H1 (cell line): ENCODE measurements at regions not wholly inside any gene's neighbourhood (a gene's known extent, or its start where the extent isn't known, plus 50 kb on each side); places are given as distances from the start of the nearest gene placed in this dataset.

ENCODE experiments used
- CTCF ChIA-PET: fragments of 300-600 bp; sonication (Branson Sonifier 250); formaldehyde crosslinking; loops from one replicate; lab custom pipeline; 2021; ENCODE audit not compliant: partially characterized antibody; lab: Charles Lee
- POLR2A ChIA-PET: fragments of 300-600 bp; sonication (Branson Sonifier 250); formaldehyde crosslinking; loops from one replicate; lab custom pipeline; 2021; ENCODE audit warnings: inconsistent platforms; ENCODE audit not compliant: partially characterized antibody; lab: Charles Lee
- DNase-seq, 2 experiments: peaks; one replicate each; pipeline versions ENCODE4 v3.0.0 to v3.0.0-alpha.2; 2010 to 2022; ENCODE audit warnings: low spot score in 2 of 2, low read depth in 1 of 2, mixed read lengths in 1 of 2
- FAIRE-seq: peaks from 2 replicates; lab custom pipeline; 2011; peaks lifted over from hg19 to GRCh38; lab: Jason Lieb, UNC
- H2AFZ ChIP-seq: 2 replicates; pipeline ENCODE4 v1.8.1; 2012; ENCODE audit warnings: low read length, inconsistent platforms
- H2AK5ac ChIP-seq: 2 replicates; pipeline ENCODE4 v1.6.1; 2013; ENCODE audit warnings: low read depth, low read length
- H2BK120ac ChIP-seq: replicated peaks from 2 replicates; pipeline ENCODE3; 2013; ENCODE audit warnings: low read depth, low read length, inconsistent platforms
- H2BK12ac ChIP-seq: 2 replicates; pipeline ENCODE4 v1.6.1; 2013; ENCODE audit warnings: low read depth, low read length
- H2BK15ac ChIP-seq: 2 replicates; pipeline ENCODE4 v1.6.1; 2013; ENCODE audit warnings: low read length
- H2BK20ac ChIP-seq: 2 replicates; pipeline ENCODE4 v1.6.1; 2013; ENCODE audit warnings: low read length
- H2BK5ac ChIP-seq: 2 replicates; pipeline ENCODE4 v1.6.1; 2013; ENCODE audit warnings: low read depth, low read length
- H3K14ac ChIP-seq: 2 replicates; pipeline ENCODE4 v1.6.1; 2013; ENCODE audit warnings: inconsistent platforms; ENCODE audit not compliant: insufficient read length
- H3K18ac ChIP-seq: 2 replicates; pipeline ENCODE4 v1.6.1; 2013; ENCODE audit warnings: low read length; ENCODE audit errors: extremely low read depth
- H3K23ac ChIP-seq: 2 replicates; pipeline ENCODE4 v1.6.1; 2013; ENCODE audit warnings: inconsistent platforms; ENCODE audit not compliant: insufficient read length
- H3K23me2 ChIP-seq: 2 replicates; pipeline ENCODE4 v1.6.1; 2013; ENCODE audit warnings: low read depth, low read length
- H3K27ac ChIP-seq: 2 replicates; pipeline ENCODE4 v1.6.1; 2011; ENCODE audit warnings: low read depth, low read length, inconsistent platforms
- H3K27me3 ChIP-seq, 4 experiments: replicated peaks in 1 of 4; 1 replicate in 1 of 4; 2 replicates in 3 of 4; pipeline versions ENCODE4 v1.6.1 to v1.8.1; 2011 to 2013; ENCODE audit warnings: low read length in 3 of 4, mild to moderate bottlenecking in 3 of 4, inconsistent platforms in 2 of 4, mixed read lengths in 2 of 4, moderate library complexity in 1 of 4; ENCODE audit not compliant: control insufficient read depth in 3 of 4, insufficient read depth in 3 of 4; ENCODE audit errors: extremely low read depth in 1 of 4
- H3K36me3 ChIP-seq, 4 experiments: 2 replicates each; pipeline versions ENCODE4 v1.6.1 to v1.8.1; 2011 to 2013; ENCODE audit warnings: mild to moderate bottlenecking in 4 of 4, low read length in 3 of 4, moderate library complexity in 2 of 4, control low read depth in 1 of 4, inconsistent platforms in 1 of 4; ENCODE audit not compliant: insufficient read depth in 4 of 4, control insufficient read depth in 2 of 4
- H3K4ac ChIP-seq: replicated peaks from 2 replicates; pipeline ENCODE3; 2013; ENCODE audit warnings: low read length, low read depth, mixed read lengths, inconsistent platforms; ENCODE audit not compliant: insufficient read length
- H3K4me1 ChIP-seq, 4 experiments: replicated peaks in 1 of 4; 1 replicate in 1 of 4; 2 replicates in 3 of 4; pipeline versions ENCODE4 v1.6.1 to v1.8.1; 2011 to 2013; ENCODE audit warnings: low read length in 3 of 4, inconsistent platforms in 2 of 4, mixed read lengths in 1 of 4; ENCODE audit not compliant: insufficient read depth in 4 of 4, control insufficient read depth in 3 of 4
- H3K4me2 ChIP-seq, 2 experiments: 2 replicates each; pipeline versions ENCODE4 v1.6.1 to v1.8.1; 2011 to 2013; ENCODE audit warnings: low read depth in 2 of 2, low read length in 2 of 2, control low read depth in 1 of 2, inconsistent platforms in 1 of 2, mild to moderate bottlenecking in 1 of 2; ENCODE audit not compliant: insufficient read depth in 1 of 2
- H3K4me3 ChIP-seq, 4 experiments: fragments of 200-600, 300-600 bp in 1 of 4; sonication (generic), shearing (Covaris generic), sonication (Bioruptor Twin) in 1 of 4; 2 replicates each; pipeline versions ENCODE4 v1.5.1 to v1.8.1; 2011 to 2016; ENCODE audit warnings: low read length in 4 of 4, low read depth in 3 of 4, control low read depth in 2 of 4, inconsistent platforms in 2 of 4, mild to moderate bottlenecking in 2 of 4, mixed read lengths in 1 of 4, moderate library complexity in 1 of 4; ENCODE audit not compliant: insufficient read depth in 2 of 4; ENCODE audit errors: extremely low read depth in 1 of 4
- H3K56ac ChIP-seq: replicated peaks from 2 replicates; pipeline ENCODE3; 2013; ENCODE audit warnings: low read depth, mild to moderate bottlenecking, mixed read lengths, low read length, inconsistent platforms; ENCODE audit not compliant: insufficient read length
- H3K79me1 ChIP-seq: 2 replicates; pipeline ENCODE4 v1.6.1; 2013; ENCODE audit warnings: low read depth, low read length, control low read depth
- H3K79me2 ChIP-seq, 2 experiments: 2 replicates each; pipeline versions ENCODE4 v1.6.1 to v1.8.1; 2012 to 2013; ENCODE audit warnings: low read length in 2 of 2, mild to moderate bottlenecking in 2 of 2, inconsistent platforms in 1 of 2; ENCODE audit not compliant: insufficient read depth in 2 of 2, control insufficient read depth in 1 of 2
- H3K9ac ChIP-seq, 4 experiments: replicated peaks in 1 of 4; 1 replicate in 1 of 4; 2 replicates in 3 of 4; pipeline versions ENCODE4 v1.6.1 to v1.8.1; 2011 to 2013; ENCODE audit warnings: low read depth in 3 of 4, low read length in 3 of 4, control low read depth in 2 of 4, mild to moderate bottlenecking in 2 of 4, moderate library complexity in 2 of 4, inconsistent platforms in 1 of 4; ENCODE audit errors: extremely low read depth in 1 of 4
- H3K9me3 ChIP-seq, 2 experiments: 2 replicates each; pipeline versions ENCODE4 v1.6.1 to v1.8.1; 2012 to 2013; ENCODE audit warnings: mild to moderate bottlenecking in 2 of 2, moderate library complexity in 2 of 2, control low read depth in 1 of 2, inconsistent platforms in 1 of 2, low read depth in 1 of 2, low read length in 1 of 2, mixed read lengths in 1 of 2; ENCODE audit not compliant: insufficient read depth in 2 of 2
- H4K20me1 ChIP-seq, 2 experiments: replicated peaks in 1 of 2; 2 replicates each; pipeline versions ENCODE3 to v1.8.1; 2011 to 2013; ENCODE audit warnings: inconsistent platforms in 2 of 2, low read length in 2 of 2, mild to moderate bottlenecking in 1 of 2; ENCODE audit not compliant: insufficient read depth in 2 of 2, control insufficient read depth in 1 of 2
- H4K5ac ChIP-seq: 2 replicates; pipeline ENCODE4 v1.6.1; 2013; ENCODE audit warnings: low read length, low read depth, mixed read lengths, inconsistent platforms; ENCODE audit not compliant: insufficient read length
- H4K8ac ChIP-seq: 2 replicates; pipeline ENCODE4 v1.8.0; 2013; ENCODE audit warnings: mild to moderate bottlenecking, moderate library complexity, low read length, inconsistent platforms; ENCODE audit not compliant: insufficient read depth; ENCODE audit errors: extremely low read depth
- H4K91ac ChIP-seq: replicated peaks from 2 replicates; pipeline ENCODE3; 2013; ENCODE audit warnings: low read length, mixed read lengths, inconsistent platforms; ENCODE audit not compliant: insufficient read length
- GTF2F1 ChIP-seq: IDR thresholded peaks from 2 replicates; pipeline ENCODE4 v1.6.1; 2012; ENCODE audit warnings: low read depth, low read length, improper control_type of control experiment, borderline replicate concordance
- RXRA ChIP-seq: IDR thresholded peaks from 2 replicates; pipeline ENCODE4 v1.6.1; 2011; ENCODE audit warnings: low read depth, mild to moderate bottlenecking, low read length, moderate library complexity; ENCODE audit not compliant: insufficient read depth
- WGBS, 2 experiments: shearing (Covaris generic) in 1 of 2; methylation state at CpG; one replicate each; pipeline versions ENCODE4 v1.1.6 to v1.1.7; 2013 to 2015; ENCODE audit warnings: low lambda C conversion rate in 2 of 2, mixed read lengths in 2 of 2, inconsistent platforms in 1 of 2, low coverage in 1 of 2, missing lambda C conversion rate in 1 of 2; ENCODE audit not compliant: insufficient replicate concordance in 2 of 2, insufficient coverage in 1 of 2, insufficient read length in 1 of 2; ENCODE audit errors: extremely low coverage in 1 of 2, missing lambda C conversion rate in 1 of 2; 5-methylcytosine and 5-hydroxymethylcytosine counted together
- TF ChIP-seq, protein P1 (sequence below): IDR thresholded peaks from 2 replicates; pipeline ENCODE4 v1.6.1; 2011; ENCODE audit warnings: low read length, improper control_type of control experiment

- Histone ChIP-seq H3K79me2 (no peaks in the 10 kb centered on the region), H3K9ac (no peak overlapping the region), H2AK5ac (no peak overlapping the region), H3K23ac (no peak overlapping the region), H2BK5ac (no peak overlapping the region), H2BK12ac (no peak overlapping the region), H2BK120ac (no peak overlapping the region), H3K4ac (no peak overlapping the region), H3K79me1 (no peaks in the 10 kb centered on the region), H3K4me2 (no peak overlapping the region), H3K4me3 (no peak overlapping the region), H3K56ac (no peak overlapping the region), H3K14ac (no peak overlapping the region), H4K91ac (no peak overlapping the region), H4K20me1 (no peaks in the 10 kb centered on the region), H3K36me3 (no peaks in the 10 kb centered on the region), H4K8ac (no peak overlapping the region), H3K27ac (no peak overlapping the region), H4K5ac (no peak overlapping the region), H2BK20ac (no peak overlapping the region), H3K4me1 (no peaks in the 10 kb centered on the region; a peak in 1 of 7 replicates)
- POLR2A ChIA-PET: no interaction called here
- FAIRE-seq: no peak
- WGBS, 2 experiments: 92% methylated on average over 5 of the region's 6 CpGs; no CpG with 5 or more reads in 1 of the 2 experiments
- TF ChIP-seq GTF2F1 (no peak), RXRA (no peak)
- TF ChIP-seq, protein P1, sequence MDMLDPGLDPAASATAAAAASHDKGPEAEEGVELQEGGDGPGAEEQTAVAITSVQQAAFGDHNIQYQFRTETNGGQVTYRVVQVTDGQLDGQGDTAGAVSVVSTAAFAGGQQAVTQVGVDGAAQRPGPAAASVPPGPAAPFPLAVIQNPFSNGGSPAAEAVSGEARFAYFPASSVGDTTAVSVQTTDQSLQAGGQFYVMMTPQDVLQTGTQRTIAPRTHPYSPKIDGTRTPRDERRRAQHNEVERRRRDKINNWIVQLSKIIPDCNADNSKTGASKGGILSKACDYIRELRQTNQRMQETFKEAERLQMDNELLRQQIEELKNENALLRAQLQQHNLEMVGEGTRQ: no peak
- TF ChIP-seq, all 59 proteins: peak for 0
- Histone ChIP-seq H3K9me3 (no peaks in the 10 kb centered on the region), H2BK15ac (no peak overlapping the region), H2AFZ (no peak overlapping the region), H3K23me2 (peaks cover 2% of the 10 kb centered on the region; the same call in 1 of the 2 replicates), H3K27me3 (no peaks in the 10 kb centered on the region), H3K18ac (no peak overlapping the region)
- CTCF ChIA-PET: no interaction called here
- no peak for DNase-seq
Measured at GRCh38 chrX:39716802-39717540, 380.8 kb downstream of the BCOR start.
